OCI-M2 (cell line): ENCODE measurements at regions not wholly inside any gene's neighbourhood (a gene's known extent, or its start where the extent isn't known, plus 50 kb on each side); places are given as distances from the start of the nearest gene placed in this dataset.
"Not testable (repeated sequence)": the region's sequence is repeated elsewhere in the genome, so short reads cannot be mapped to it uniquely, and the experiment has no call there.

Source experiments
- DNase-seq: peaks from one replicate; lab custom pipeline; 2025; ENCODE audit not compliant: unreplicated experiment; lab: John Stamatoyannopoulos, UW

DNA sequence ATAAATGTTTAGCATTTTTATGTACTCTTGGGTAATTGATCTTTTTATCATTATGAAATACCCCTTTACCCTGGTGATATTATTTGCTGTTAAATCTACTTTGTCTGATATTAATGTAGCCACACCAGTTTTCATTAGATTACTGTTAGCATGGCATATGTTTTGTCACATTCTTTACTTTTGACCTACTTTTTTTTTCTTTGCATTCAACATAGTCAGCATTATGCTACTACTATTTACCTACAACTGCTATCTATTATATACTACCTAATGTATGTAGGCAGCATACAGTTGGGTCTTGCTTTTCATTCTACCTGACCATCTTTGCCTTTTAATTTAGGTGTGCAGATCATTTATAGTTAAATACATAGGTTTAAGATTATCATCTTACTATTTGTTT, 1429.6 kb upstream of the ALCAM start:
- no peak for DNase-seq

DNA sequence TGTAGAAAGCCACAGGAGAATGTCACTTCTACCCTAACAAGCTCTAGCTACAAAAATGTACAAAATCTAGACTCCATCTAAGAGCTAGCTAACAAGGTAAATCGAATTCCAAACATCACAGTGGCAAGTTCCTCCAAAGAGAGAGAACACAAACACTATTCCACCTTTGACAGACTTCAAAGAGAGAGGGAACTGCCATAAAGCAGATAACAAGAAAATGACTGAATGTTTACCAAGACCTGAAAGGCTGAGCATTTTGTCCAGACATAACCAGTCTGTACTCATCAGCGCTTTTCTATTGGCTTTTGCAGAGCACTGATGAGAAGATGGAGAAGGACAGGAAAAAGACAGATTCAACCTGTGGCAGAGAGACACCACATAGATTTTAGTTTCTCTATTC, 1419.6 kb upstream of the ALCAM start:
- no peak for DNase-seq

DNA sequence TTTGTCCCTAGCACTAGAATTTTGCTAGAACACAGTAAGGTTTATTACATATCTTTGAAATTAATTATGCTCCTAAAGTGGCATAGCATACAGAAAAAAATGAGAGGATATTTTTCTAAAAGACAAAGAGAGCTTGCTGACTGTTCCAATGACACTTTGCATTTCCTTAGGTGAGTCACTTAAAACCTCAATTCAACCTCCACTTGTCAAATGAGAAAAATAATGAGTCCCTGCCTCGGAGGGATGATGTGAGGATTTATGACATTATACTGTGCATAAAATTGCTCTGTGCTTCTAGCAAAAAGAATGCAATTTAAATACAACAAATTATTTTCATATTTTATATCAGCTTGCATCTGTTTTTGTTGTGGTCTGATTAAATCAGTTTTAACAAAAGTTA, 1417.0 kb upstream of the ALCAM start:
- DNase-seq: no peak

DNA sequence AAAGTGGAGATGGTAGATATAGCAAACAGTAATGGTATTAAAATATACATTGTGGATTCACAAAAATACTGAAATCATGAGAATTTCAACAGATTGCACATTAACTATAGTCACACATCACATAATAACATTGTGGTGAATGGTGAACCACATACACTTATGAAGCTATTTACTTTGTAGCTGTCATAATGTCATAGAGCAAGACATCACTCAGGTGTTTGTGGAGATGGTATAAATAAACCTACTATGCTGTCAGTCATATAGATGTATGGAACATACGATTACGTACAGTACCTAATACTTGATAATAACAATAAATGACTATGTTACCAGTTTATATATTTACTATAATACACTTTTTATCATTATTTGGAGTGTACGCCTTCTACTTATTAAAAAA, 1416.0 kb upstream of the ALCAM start:
- DNase-seq: no peak

DNA sequence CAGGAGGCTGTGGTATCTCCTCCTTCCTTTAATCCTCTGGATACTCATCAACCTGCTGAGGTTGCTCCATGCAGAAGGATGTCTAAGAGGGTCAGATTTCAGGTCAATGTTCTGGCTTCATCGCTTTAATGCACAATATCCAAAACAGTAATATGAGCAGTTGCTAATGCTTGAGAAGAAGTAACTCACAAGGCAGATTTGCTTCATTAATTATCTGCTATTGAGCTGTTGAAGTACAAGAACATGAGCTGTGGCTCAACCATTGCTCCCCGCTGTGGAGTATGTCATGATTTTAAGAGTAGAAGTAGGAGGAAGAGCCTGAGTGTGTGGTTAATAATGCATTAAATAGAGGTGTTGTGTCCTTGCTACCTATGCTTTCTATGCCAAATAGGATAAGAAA, 1412.9 kb upstream of the ALCAM start:
- no peak for DNase-seq

DNA sequence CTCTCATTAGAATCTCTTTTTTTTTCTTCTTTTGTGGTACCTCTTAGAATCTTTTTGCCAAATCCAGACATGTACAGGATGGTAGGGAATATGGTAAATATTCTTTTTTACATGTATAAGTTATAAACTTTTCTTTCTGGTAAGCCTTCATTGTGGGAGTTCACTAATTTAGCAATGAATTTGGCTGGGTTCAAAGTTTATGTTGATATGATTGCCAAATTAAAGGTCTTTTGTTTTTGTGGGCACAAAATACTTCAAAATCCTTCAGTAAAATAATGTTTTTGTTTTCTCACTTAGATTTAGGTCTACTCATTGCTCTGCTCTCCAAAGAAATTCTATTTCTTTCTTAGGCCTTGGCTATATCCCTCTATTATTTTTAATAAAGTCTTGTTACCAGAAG, 1405.9 kb upstream of the ALCAM start:
- DNase-seq: no peak

DNA sequence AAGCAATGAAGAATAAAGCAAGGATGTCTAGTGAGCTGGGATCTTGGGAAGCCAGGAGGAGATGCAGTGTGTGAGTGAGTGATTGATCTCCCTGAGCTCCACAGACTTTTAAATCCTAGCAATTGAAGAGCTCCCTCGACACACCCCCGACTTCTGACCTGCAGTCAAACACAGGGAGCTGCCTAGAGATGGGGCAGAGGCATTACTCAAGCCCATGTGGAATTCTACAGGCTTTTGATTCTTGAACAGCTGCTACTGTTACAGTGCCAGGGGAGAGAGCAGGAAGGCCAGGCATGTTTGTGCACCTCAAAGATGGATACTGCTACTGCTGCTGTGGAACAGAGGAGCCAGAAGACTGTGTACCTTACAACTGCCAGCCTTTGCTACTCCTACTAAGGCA, 1403.1 kb upstream of the ALCAM start:
- no peak for DNase-seq

DNA sequence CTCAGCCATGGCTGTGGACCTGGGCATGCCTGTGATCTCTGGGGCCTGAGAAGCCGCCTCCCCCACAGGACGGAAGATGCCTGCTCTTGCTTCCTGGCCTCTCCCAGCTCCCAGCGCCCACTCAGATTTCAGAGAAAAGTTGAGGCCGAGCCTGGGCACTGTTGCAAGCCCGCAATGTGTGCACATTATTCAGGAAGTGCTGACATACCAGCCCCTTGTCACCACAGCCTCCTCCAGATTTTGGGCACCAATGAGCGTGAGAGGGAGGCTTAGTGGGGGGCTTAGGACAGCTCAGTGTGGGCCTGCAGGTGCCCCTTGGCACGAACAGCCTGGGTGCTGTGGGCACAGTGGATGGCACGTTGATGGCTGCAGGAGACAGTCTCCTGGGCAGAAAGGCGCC, 1400.9 kb upstream of the ALCAM start:
- DNase-seq: no peak

DNA sequence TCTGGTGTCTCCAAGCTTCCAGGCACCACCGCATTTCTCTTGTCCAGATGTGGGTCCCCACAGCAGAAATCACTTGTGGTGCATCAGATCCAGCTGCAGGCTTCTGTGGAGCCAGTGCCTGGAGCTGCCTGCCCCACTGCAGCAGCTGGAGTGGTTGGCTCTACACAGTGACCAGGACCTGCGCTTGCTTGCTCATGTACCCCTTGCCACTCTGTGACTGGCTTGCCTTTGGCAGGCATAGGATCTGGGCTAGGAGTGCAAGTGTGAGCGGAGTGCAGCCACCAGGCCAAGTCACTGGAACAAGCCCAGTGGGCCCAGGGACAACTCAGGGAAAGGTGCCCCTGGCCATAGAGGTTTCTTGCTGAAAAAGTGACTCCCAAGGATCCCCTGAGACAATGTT, 1400.0 kb upstream of the ALCAM start:
- no peak for DNase-seq

DNA sequence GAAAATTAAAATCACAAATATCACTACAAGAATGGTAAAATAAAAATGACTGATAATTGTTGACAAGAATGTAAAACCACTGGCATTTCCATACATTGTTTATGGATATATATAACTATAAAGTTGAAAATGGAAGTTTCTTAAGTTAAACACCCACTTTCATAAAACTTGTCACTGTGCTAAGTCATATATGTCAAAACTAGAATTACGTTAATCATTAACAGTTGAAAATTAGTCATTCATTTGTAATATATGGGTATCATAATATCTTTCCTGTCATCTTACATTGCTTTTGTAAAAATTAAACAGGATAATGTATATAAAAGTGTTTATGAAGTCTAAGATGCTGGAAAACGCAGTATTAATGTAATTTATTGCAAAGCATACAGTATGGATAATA, 1398.6 kb upstream of the ALCAM start:
- no peak for DNase-seq

DNA sequence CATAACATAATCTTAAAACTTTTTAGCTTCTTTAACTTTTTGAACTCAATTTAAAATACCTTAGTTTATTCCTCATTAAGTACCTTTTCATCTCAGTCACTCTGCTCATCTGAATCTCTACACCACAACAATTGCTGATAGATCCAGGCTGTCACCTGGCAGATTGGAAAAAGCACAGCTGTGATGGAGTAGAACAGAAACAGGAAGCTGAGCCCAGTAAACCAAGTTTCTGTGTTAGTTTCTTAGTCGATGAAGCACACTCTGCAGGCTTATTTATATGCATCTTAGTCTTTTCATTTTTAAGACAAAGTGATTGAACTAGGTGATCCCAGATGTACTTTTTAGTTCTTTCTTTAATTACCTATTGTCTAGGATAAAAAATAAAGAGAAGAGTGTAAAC, 1398.0 kb upstream of the ALCAM start:
- DNase-seq: no peak

DNA sequence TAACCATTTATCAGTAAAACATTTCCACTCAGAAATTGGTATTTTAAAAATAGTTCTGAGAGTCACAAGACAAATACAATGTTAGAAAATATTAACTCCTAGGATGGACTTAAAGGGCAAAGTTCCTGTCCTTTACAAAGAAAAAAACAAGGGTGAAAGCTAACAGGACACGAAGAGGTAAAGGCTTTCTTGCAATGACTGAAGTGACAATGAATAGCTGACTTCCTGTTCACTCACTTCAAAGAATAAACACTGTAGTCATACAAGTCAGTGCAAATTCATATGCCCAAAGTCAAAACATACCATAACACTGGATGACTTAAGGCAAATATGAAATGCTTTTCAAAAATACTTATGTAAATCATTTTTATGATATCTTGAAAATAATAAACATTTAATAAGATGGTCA, 1389.8 kb upstream of the ALCAM start:
- DNase-seq: no peak

DNA sequence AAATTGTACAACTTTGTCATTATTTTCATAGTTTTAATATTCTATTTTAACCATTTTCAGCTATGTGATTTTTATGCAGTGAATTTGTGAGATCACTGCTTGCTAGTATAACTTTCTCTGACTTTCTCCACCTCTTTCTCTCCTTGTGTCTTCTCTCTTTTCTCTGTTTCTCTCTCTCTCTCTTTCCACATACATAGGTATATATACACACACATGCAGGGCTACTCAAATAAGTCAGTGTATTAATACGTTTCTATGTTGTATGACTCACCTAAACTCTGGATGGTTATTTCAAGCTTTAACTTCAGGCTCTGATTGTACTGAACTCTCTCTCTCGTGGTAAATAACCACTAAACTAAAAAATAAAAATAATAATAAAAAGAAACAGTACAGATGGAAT, 1389.3 kb upstream of the ALCAM start:
- DNase-seq: no peak

DNA sequence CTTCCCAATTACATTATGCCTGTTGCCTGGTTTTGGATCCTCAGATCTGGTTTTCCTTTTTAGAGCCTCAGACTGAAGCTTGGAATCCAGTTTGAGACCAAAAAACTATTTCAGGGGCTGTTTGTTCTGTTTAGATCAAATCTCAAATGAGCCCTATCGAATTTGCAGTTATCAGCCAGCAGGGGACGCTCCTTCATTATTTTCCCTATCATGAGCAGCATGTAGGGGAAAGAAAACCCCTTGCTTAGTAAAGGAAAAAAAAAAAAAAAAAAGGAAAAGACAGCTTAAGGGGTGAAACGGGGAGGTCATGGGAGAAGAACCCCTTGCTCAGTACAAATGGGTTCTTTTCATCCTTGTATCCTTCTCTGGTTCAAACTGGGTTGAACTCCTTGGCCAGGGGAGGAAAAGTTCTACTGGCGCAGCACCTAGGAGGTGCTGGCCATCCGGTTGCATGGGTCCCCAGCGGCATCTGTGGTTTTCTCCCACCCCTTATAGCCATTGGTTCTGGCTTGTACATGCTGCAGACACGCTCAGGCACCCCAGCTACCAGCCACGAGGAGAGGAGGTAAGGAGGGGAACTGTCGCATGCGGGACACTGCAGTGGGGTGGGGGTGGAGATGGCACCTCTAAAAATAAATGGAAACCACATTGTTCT, 1375.1 kb upstream of the ALCAM start:
- DNase-seq: no peak

DNA sequence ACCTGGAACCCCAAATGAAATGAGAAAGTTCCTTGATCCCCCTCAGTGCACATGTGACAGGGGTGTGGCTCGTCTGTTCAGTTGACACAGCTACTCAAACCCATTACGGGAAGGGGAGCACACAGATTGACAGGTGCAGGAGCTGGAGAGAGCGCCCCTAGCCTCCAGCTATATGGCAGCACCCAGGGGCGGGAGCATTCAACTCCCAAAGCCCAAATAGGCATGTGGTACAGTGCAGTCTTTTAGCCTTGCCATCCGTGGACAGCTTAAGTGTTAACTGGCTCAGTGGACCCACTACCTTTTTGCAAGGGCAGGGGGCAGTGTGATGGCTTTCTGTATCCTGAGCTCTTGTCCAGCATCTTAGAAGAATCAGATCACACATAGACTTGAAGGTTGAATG, 1374.2 kb upstream of the ALCAM start:
- DNase-seq: no peak

DNA sequence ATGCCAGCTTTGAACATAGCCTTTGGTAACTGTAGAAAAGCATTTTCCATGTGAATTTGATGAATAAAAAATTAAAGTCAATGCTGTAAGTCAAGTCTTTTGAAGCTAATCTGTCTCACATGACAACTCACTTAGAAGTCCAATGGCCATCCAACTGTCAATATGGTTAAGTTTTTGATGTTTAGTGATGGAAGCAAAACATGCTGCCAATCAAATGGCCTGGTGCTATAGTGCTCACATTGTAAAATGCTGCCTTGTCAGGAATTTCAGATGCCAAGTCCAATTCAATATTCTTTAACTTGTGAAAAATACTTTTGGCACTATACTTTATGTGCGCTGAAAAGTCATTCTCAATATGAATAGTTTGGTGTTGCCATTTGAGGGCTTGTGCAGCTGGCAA, 1361.8 kb upstream of the ALCAM start:
- DNase-seq: no peak

DNA sequence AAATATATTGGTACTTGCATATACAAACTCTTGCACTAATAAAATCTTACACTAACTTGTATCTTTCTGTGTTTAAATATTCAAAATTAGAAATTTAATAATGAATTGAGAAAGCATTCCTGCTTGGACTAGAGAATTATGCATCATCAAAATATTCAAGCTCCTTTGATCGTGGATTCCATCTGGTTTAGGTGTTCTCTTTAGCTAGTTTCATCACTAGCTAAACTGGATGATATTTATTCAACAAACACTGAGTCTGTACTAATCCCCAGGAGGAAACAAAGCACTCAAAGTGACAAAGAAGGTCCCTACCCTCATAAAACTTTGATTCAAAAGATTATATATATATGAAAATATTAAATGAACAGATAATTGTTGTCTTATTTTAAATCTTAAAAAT, 1360.9 kb upstream of the ALCAM start:
- no peak for DNase-seq

DNA sequence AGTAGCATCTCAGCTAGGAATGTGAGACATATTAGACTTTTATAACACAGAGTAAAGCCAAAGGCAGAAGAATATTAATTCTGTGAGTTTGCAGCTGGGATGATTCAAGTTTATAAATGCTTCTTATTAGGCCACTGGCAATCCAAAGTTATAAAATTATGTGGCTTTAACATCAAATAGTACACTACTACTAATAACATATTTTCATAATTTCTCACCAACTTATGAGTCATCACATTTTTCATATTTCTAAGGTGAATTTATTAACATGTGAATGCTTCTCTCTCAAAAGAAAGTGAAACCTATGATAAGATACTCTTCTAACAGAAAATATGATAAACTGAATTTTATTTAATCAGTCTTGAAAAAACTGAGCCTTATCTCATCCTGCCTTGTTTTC, 1348.2 kb upstream of the ALCAM start:
- no peak for DNase-seq

DNA sequence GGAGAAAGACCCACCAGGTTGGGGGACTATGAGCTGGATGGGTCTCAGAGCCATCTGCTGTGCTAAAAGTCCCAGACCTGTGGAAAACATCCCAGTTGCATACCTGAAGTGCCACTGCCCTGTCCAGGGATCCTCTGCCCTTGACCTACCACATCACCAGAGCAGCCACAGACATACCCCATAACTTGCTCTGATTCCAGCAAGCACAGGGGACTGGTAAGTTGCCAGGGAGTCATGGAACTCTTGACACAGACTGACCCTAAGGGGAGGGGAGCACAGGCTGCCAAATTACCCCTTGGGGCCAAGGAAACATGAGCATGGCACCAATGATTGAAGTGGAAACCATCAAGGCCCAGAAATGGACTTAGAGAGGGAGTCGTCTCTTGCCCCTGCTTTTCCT, 1335.1 kb upstream of the ALCAM start:
- DNase-seq: no peak

DNA sequence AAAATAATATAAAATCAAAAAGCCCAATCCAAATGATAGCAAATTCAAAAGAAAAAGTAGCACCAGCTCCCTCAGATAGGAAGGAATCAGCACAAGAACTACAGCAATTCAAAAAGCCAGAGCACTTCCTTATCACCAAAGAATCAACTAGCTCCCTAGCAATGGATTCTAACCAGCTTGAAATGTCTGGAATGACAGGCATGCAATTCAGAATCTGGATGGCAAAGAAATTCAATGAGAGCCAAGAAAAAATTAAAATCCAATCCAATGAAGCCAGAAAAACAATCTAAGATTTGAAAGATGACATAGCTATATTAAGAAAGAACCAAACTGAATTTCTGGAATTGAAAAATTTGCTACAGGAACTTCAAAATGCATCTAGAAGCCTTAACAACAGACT, 1334.4 kb upstream of the ALCAM start:
- no peak for DNase-seq

DNA sequence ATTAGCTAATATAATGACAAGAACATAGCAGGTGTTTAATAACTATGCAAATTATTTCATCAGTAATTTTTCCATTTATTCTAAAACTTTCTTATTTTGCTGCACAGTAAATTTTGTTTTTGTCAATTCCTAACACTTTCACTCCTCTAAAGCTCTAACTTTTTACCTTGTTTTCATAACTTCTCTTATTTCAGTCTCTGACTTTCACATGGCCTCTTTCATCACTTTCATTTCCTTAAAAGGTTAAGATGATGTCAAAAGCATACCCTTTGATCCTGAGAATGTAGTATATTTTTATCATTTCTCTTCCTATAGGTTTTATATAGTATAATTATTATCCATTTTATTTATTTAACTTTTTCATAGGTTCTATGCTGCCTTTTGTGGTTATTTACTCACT, 1325.8 kb upstream of the ALCAM start:
- no peak for DNase-seq

DNA sequence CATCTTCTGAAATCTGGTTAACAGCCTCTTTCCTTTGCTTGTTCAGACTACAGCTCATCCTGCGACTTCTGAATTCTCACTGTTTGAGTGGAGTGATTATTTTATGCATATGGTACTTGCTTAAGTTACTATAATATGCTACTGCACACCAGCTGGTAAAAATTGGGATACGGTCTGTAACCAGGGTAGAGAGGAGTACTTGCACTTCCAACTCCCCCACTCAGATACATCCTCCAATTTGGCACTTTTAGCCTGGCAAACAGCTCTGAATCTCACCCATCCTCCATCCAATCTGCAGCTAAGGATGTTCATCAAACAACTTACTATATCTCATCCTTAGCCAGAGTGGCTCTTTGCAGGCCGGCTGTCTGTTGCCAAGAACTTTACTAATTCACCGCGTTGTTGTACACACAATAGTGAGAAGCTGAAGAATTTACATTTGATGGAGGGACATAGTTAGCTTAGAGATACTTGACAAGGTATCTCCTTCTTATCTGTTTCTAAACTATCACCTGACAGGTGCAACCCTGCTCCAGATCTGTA, 1323.6 kb upstream of the ALCAM start:
- DNase-seq: not testable (repeated sequence)

DNA sequence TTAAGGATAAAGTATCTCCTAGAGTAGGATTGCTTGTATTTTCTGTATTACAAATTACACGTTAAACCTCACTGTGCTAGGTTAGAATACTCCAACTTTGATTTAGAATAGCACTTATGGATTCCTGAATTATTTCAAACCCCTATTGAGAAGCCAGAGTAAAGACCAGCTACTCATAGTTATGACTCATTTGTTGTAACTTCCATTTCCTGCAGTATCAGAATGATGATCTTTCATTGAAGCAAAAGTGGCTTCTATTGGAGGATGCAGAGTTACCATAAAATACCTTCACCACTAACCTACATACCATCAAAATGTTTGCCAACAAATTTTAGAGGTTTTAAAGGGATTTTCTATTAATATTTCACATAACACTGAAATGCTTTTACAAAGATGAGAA, 1322.7 kb upstream of the ALCAM start:
- DNase-seq: no peak

DNA sequence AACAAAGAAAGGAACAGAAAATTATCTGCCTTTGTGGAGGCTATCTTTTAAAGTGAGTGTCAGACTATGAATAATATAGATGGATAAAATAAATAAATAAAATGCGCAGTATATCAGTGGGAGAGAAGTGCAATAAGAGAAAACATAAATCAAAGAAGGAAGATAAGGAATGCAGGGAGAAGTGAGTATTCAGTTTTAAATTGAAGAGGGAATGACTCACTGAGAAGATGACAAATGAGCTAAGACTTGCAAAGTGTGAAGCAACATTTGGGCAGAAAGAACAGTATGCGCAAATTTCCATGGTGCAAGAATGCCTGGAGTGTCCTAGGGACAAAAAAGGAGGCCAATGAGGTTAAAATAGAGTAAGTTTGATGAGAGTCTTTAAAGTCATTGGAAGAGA, 1300.1 kb upstream of the ALCAM start:
- DNase-seq: no peak
